Thyroid gland (tissue), 4 donors: ENCODE measurements at regions not wholly inside any gene's neighbourhood (a gene's known extent, or its start where the extent isn't known, plus 50 kb on each side); places are given as distances from the start of the nearest gene placed in this dataset.

Experiments
- CTCF ChIP-seq, 6 experiments: fragments of 200-600 bp in 3 of 6; fragments of 450-650 bp in 3 of 6; sonication (generic) in 3 of 6; IDR thresholded peaks; one replicate each; pipeline ENCODE4 v1.5.1; 2016 to 2019; ENCODE audit warnings: antibody characterized with exemption in 6 of 6, mild to moderate bottlenecking in 2 of 6, inconsistent platforms in 1 of 6, moderate library complexity in 1 of 6
- POLR2A ChIP-seq, 2 donors: fragments of 450-650 bp; IDR thresholded peaks; one replicate each; pipeline ENCODE4 v1.6.1; 2017; ENCODE audit warnings: antibody characterized with exemption in 2 of 2, mild to moderate bottlenecking in 2 of 2, moderate library complexity in 1 of 2

- no peak for TF ChIP-seq POLR2A (IDR thresholded peaks at IDR 0.05)
- TF ChIP-seq CTCF (IDR thresholded peaks at IDR 0.05), result no peak
Observed at GRCh38 chr2:74076074-74076470, 71.6 kb downstream of the BOLA3 start.
